ENCODE measurements at regions not wholly inside any gene's neighbourhood (a gene's known extent, or its start where the extent isn't known, plus 50 kb on each side); places are given as distances from the start of the nearest gene placed in this dataset.

- no peak for DNase-seq (ENCODE audit: low read depth in 2 of 2)
Measured at GRCh38 chr11:116598556-116598955, 174.2 kb downstream of the BUD13 start.

- DNase-seq (ENCODE audit: low read depth in 2 of 2), result no peak
Measured at GRCh38 chr11:116598036-116598435, 174.8 kb downstream of the BUD13 start.

- no peak for DNase-seq (ENCODE audit: low read depth in 2 of 2)
Measured at GRCh38 chr11:116596346-116597260, 176.2 kb downstream of the BUD13 start.

- no peak for DNase-seq (ENCODE audit: low read depth in 2 of 2)
Measured at GRCh38 chr11:116595305-116595880, 177.4 kb downstream of the BUD13 start.

GRCh38 chr11:116590844-116591570, 181.8 kb downstream of the BUD13 start:
- no peak for DNase-seq (ENCODE audit: low read depth in 2 of 2)

GRCh38 chr11:116589402-116589801, 183.4 kb downstream of the BUD13 start:
- no peak for DNase-seq (ENCODE audit: low read depth in 2 of 2)

- DNase-seq (ENCODE audit: low read depth in 2 of 2), result no peak
Measured at GRCh38 chr11:116586392-116586791, 186.4 kb downstream of the BUD13 start.

GRCh38 chr11:116582571-116582970, 190.2 kb downstream of the BUD13 start:
- no peak for DNase-seq (ENCODE audit: low read depth in 2 of 2)

- DNase-seq (ENCODE audit: low read depth in 2 of 2), result no peak
Measured at GRCh38 chr11:116581349-116581748, 191.4 kb downstream of the BUD13 start.

GRCh38 chr11:116580799-116581198, 192.0 kb downstream of the BUD13 start:
- no peak for DNase-seq (ENCODE audit: low read depth in 2 of 2)

- no peak for DNase-seq (ENCODE audit: low read depth in 2 of 2)
Measured at GRCh38 chr11:116579857-116580727, 192.7 kb downstream of the BUD13 start.

GRCh38 chr11:116579031-116579653, 193.6 kb downstream of the BUD13 start:
- no peak for DNase-seq (ENCODE audit: low read depth in 2 of 2)

GRCh38 chr11:116577956-116578355, 194.8 kb downstream of the BUD13 start:
- DNase-seq (ENCODE audit: low read depth in 2 of 2), result no peak

- DNase-seq (ENCODE audit: low read depth in 2 of 2), result no peak
Measured at GRCh38 chr11:116577273-116577672, 195.5 kb downstream of the BUD13 start.

GRCh38 chr11:116576526-116576925, 196.3 kb downstream of the BUD13 start:
- DNase-seq (ENCODE audit: low read depth in 2 of 2), result no peak

- no peak for DNase-seq (ENCODE audit: low read depth in 2 of 2)
Measured at GRCh38 chr11:116567721-116568242, 205.0 kb downstream of the BUD13 start.

GRCh38 chr11:116563712-116564047, 209.1 kb downstream of the BUD13 start:
- no peak for DNase-seq (ENCODE audit: low read depth in 2 of 2)

GRCh38 chr11:116563028-116563711, 209.6 kb downstream of the BUD13 start:
- DNase-seq (ENCODE audit: low read depth in 2 of 2), result no peak

GRCh38 chr11:116560589-116560988, 212.2 kb downstream of the BUD13 start:
- DNase-seq (ENCODE audit: low read depth in 2 of 2), result no peak

GRCh38 chr11:116558504-116559211, 214.1 kb downstream of the BUD13 start:
- no peak for DNase-seq (ENCODE audit: low read depth in 2 of 2)
